MCF 10A (cell line): ENCODE measurements at regions not wholly inside any gene's neighbourhood (a gene's known extent, or its start where the extent isn't known, plus 50 kb on each side); places are given as distances from the start of the nearest gene placed in this dataset.

Experiments used
- BruUV-seq: library from RNA; stranded (reverse); fragments of 400-500 nt; replicated peaks from 2 replicates; lab custom pipeline; 2021; lab: Mats Ljungman, UMichigan
- CTCF ChIA-PET: fragments of 300-600 bp; sonication (Branson Sonifier 250); formaldehyde crosslinking; extraction: SDS; loops from one replicate; lab custom pipeline; 2021; ENCODE audit warnings: antibody characterized with exemption, inconsistent platforms; lab: Yijun Ruan, JAX
- POLR2A ChIA-PET: fragments of 300-600, 350-650 bp; sonication (Branson Sonifier 250); formaldehyde crosslinking; extraction: SDS; loops from one replicate; lab custom pipeline; 2020; ENCODE audit warnings: antibody characterized with exemption, inconsistent platforms; lab: Yijun Ruan, JAX
- DNase-seq: peaks from one replicate; pipeline ENCODE4 v3.0.0-alpha.2; 2018; ENCODE audit not compliant: unreplicated experiment
- H3K27ac Mint-ChIP-seq: one replicate; pipeline ENCODE4 v1.8.0; 2022; ENCODE audit warnings: mild to moderate bottlenecking, low read depth, mixed read lengths; ENCODE audit not compliant: unreplicated experiment
- H3K27me3 Mint-ChIP-seq: one replicate; pipeline ENCODE4 v1.8.0; 2022; ENCODE audit warnings: mixed read lengths; ENCODE audit not compliant: insufficient read depth, unreplicated experiment
- H3K36me3 Mint-ChIP-seq: one replicate; pipeline ENCODE4 v1.8.0; 2022; ENCODE audit warnings: mild to moderate bottlenecking, moderate library complexity, mixed read lengths; ENCODE audit not compliant: insufficient read depth, unreplicated experiment
- H3K4me1 Mint-ChIP-seq: one replicate; pipeline ENCODE4 v1.8.0; 2022; ENCODE audit warnings: mixed read lengths; ENCODE audit not compliant: insufficient read depth, unreplicated experiment
- H3K4me3 Mint-ChIP-seq: one replicate; pipeline ENCODE4 v1.8.0; 2022; ENCODE audit warnings: mild to moderate bottlenecking, moderate library complexity, mixed read lengths; ENCODE audit not compliant: unreplicated experiment
- H3K9me3 Mint-ChIP-seq: one replicate; pipeline ENCODE4 v1.8.0; 2022; ENCODE audit warnings: mixed read lengths; ENCODE audit not compliant: unreplicated experiment
- intact Hi-C: fragments of 100-400 bp; cut with micrococcal nuclease; formaldehyde crosslinking; loops from 2 replicates; pipeline ENCODE4 v1.14.1; 2022
- TF ChIP-seq, protein P1 (sequence below): fragments of 200-600 bp; IDR thresholded peaks from one replicate; pipeline ENCODE4 v1.8.0; 2022; ENCODE audit warnings: antibody characterized with exemption, mild to moderate bottlenecking; ENCODE audit not compliant: unreplicated experiment

DNA sequence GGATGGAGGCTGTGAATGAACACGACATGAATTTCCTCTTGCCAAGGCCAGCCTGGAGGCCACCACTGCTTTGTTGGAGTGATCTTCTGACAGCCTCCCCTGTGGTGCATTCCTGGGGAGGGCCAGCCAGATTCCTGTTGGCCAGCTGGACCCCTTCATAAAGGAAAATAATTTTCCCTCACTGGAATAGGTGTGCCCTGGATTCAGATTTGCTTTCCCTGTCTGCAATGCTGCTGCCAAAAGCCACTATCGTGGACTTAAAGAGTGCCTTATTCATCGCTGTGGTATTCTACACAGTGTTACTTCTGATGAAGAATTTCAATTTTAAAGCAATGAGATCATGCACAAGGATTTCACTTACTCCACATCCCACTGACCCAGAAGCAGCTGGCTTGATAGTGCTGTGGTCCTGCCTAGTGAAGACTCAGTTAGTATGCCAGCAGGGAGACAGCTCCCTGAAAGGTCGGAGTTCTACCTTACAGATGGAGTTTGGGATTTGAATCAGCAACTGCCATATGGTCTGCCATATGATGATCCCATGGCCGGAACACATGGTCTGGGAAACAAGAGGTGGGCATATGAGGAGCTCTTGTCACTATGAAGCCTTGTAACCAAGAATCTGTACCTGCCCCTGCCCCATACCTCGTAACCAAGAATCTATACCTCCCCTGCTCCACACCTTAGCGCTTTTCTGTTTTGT, 145.2 kb downstream of the KLF13 start:
- no TSS peak for BruUV-seq
- H3K4me3 Mint-ChIP-seq: no peak overlapping the region
- TF ChIP-seq, protein P1, sequence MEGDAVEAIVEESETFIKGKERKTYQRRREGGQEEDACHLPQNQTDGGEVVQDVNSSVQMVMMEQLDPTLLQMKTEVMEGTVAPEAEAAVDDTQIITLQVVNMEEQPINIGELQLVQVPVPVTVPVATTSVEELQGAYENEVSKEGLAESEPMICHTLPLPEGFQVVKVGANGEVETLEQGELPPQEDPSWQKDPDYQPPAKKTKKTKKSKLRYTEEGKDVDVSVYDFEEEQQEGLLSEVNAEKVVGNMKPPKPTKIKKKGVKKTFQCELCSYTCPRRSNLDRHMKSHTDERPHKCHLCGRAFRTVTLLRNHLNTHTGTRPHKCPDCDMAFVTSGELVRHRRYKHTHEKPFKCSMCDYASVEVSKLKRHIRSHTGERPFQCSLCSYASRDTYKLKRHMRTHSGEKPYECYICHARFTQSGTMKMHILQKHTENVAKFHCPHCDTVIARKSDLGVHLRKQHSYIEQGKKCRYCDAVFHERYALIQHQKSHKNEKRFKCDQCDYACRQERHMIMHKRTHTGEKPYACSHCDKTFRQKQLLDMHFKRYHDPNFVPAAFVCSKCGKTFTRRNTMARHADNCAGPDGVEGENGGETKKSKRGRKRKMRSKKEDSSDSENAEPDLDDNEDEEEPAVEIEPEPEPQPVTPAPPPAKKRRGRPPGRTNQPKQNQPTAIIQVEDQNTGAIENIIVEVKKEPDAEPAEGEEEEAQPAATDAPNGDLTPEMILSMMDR: no peak
- no peak overlapping the region for H3K27ac Mint-ChIP-seq
- H3K4me1 Mint-ChIP-seq: peaks cover 18% of the 10 kb centered on the region
- H3K9me3 Mint-ChIP-seq: no peaks in the 10 kb centered on the region
- H3K36me3 Mint-ChIP-seq: peaks cover 4% of the 10 kb centered on the region
- no peaks in the 10 kb centered on the region for H3K27me3 Mint-ChIP-seq
- intact Hi-C loops: no loop called here
- no peak for DNase-seq
- ChIA-PET CTCF (interaction anchor here (0.6 to 5.9 kb wide), 8 partner anchors 16 to 578 kb away, joined by 3 to 67 read pairs (median 3); no protein-coding TSS in a partner anchor), POLR2A (interaction anchor here (0.7 to 1.4 kb wide), 2 partner anchors 13 to 29 kb away, joined by 3 to 4 read pairs; no protein-coding TSS in a partner anchor)

DNA sequence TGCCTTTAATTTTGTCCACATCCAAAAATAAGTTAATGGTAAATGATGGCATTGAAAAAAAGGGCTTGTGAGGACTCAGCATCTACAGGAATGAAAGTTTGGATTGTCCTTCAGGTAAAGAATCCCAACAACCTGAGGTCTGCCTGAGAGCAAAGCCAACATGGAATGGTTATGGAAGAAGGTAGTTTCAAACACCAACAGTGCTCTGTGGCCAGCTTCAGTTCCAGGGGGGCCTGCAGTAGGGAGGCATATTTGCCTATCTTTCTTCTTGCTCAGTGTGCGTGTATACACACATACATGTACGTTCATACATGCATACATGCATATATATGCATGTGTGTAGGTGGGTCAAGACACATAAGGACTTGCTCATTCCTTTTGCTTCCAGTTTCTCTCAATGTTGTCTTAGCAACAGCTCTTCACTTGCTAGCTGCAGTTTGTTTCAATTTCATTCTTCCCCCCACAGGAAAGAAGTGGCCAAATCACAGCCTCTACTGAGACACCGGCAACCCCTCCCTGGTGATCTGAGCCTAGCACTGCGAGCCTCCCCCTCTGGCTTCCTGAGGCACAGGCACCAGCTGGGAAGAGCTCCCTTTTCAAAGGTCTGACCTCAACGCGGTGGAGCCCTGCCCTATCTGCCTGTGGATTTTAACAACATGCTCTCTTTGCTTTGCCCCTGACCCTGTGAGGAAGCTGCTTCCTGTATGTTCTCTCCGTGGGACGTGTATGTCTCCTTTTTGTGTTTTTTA, 146.2 kb downstream of the KLF13 start:
- H3K27ac Mint-ChIP-seq: no peak overlapping the region
- no peaks in the 10 kb centered on the region for H3K9me3 Mint-ChIP-seq
- CTCF ChIA-PET: interaction anchor here (0.9 to 5.9 kb wide), 4 partner anchors 16 to 106 kb away, joined by 3 to 67 read pairs (median 4); no protein-coding TSS in a partner anchor
- no TSS peak for BruUV-seq
- POLR2A ChIA-PET: interaction anchor here (0.7 to 1.4 kb wide), 3 partner anchors 8 to 327 kb away, joined by 3 read pairs; no protein-coding TSS in a partner anchor
- H3K36me3 Mint-ChIP-seq: peaks cover 4% of the 10 kb centered on the region
- TF ChIP-seq, protein P1: no peak
- peaks cover 18% of the 10 kb centered on the region for H3K4me1 Mint-ChIP-seq
- no peak overlapping the region for H3K4me3 Mint-ChIP-seq
- DNase-seq: no peak
- intact Hi-C loops: no loop called here
- no peaks in the 10 kb centered on the region for H3K27me3 Mint-ChIP-seq

DNA sequence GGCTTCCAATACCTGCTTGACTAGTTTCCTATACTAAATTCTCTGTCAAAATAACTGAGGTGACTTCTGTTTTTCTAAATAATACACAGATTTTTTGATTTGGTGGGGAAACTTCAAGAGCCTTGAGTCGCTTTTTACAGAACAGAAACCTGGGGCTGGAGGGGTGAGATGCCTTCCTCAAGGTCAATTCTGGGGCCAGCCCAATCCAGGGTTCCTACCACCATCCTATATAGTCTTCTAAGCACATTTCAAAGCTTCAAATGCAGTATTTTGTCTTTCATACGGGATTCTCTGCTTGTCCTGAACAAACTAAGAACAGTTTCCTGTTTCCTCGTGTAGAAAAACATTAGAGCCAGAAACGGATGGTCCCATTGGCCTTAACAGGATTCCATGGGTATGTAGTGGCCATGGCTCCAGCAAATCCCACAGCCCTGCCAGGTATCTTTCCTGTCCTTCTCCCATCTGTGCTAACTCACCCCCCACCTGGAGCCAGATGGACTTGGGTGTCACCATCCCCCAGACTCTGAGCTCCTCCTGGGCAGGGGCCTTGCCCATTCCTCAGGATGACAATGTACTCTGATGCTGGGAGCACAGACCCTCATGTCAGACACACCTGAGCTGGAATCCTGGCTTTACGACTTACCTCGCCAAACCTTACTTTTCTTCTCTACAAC, 146.9 kb downstream of the KLF13 start:
- DNase-seq: no peak
- Mint-ChIP-seq H3K9me3 (no peaks in the 10 kb centered on the region), H3K27me3 (no peaks in the 10 kb centered on the region), H3K27ac (no peak overlapping the region), H3K4me1 (peaks cover 18% of the 10 kb centered on the region), H3K4me3 (no peak overlapping the region), H3K36me3 (peaks cover 4% of the 10 kb centered on the region)
- BruUV-seq: no TSS peak
- POLR2A ChIA-PET: interaction anchor here (0.7 to 1.0 kb wide), 3 partner anchors 9 to 414 kb away, joined by 3 read pairs; no protein-coding TSS in a partner anchor
- TF ChIP-seq, protein P1: no peak
- CTCF ChIA-PET: interaction anchor here (0.6 to 5.9 kb wide), 7 partner anchors 15 to 396 kb away, joined by 3 to 67 read pairs (median 3); no protein-coding TSS in a partner anchor
- intact Hi-C loops: no loop called here
